CD4-positive, alpha-beta T cell (primary cell): ENCODE measurements at regions not wholly inside any gene's neighbourhood (a gene's known extent, or its start where the extent isn't known, plus 50 kb on each side); places are given as distances from the start of the nearest gene placed in this dataset.
"Not testable (repeated sequence)": the region's sequence is repeated elsewhere in the genome, so short reads cannot be mapped to it uniquely, and the experiment has no call there.

Experiments used
- ATAC-seq: fragments of 200-7000 bp; cut with Tn5 transposase; one replicate; pipeline ENCODE4 v1.10.0; 2022; ENCODE audit warnings: mild to moderate bottlenecking; ENCODE audit not compliant: poor library complexity
- CTCF ChIA-PET: fragments of 350-600 bp; sonication (Branson Sonifier 250); formaldehyde crosslinking; loops from one replicate; lab custom pipeline; 2021; ENCODE audit warnings: antibody characterized with exemption, inconsistent platforms; lab: Charles Lee
- POLR2A ChIA-PET: fragments of 350-600 bp; sonication (Branson Sonifier 250); formaldehyde crosslinking; loops from one replicate; lab custom pipeline; 2021; ENCODE audit warnings: antibody characterized with exemption, inconsistent platforms; lab: Charles Lee
- DNase-seq, 14 experiments: peaks; one replicate each; pipeline ENCODE4 v3.0.0-alpha.2; 2013 to 2020; ENCODE audit warnings: mixed read lengths in 2 of 14
- H3K27ac ChIP-seq, 2 donors: one replicate each; pipeline versions ENCODE4 v1.5.1 to v1.7.0; 2013; ENCODE audit warnings: low read length in 2 of 2, low read depth in 1 of 2, mild to moderate bottlenecking in 1 of 2
- H3K27me3 ChIP-seq, 2 experiments: 1 replicate in 1 of 2; 2 replicates in 1 of 2; pipeline versions ENCODE4 v1.6.1 to v1.7.0; 2013; ENCODE audit warnings: low read length in 2 of 2, control low read depth in 1 of 2, mild to moderate bottlenecking in 1 of 2, moderate library complexity in 1 of 2; ENCODE audit not compliant: insufficient read depth in 2 of 2, control insufficient read depth in 1 of 2
- H3K36me3 ChIP-seq: one replicate; pipeline ENCODE4 v1.6.1; 2013; ENCODE audit warnings: low read length, control low read depth; ENCODE audit not compliant: insufficient read depth
- H3K4me1 ChIP-seq: one replicate; pipeline ENCODE4 v1.6.1; 2013; ENCODE audit warnings: low read length, control low read depth; ENCODE audit not compliant: insufficient read depth
- H3K4me3 ChIP-seq: one replicate; pipeline ENCODE4 v1.5.1; 2013; ENCODE audit warnings: mild to moderate bottlenecking, low read length, moderate library complexity
- H3K9me3 ChIP-seq, 2 experiments: 1 replicate in 1 of 2; 2 replicates in 1 of 2; pipeline versions ENCODE4 v1.6.1 to v1.7.0; 2013; ENCODE audit warnings: low read length in 2 of 2, mild to moderate bottlenecking in 2 of 2, control low read depth in 1 of 2, moderate library complexity in 1 of 2; ENCODE audit not compliant: control insufficient read depth in 1 of 2, insufficient read depth in 1 of 2
- H3K27ac Mint-ChIP-seq: one replicate; pipeline ENCODE4 v1.8.0; 2020; ENCODE audit warnings: mixed read lengths
- H3K27me3 Mint-ChIP-seq: one replicate; pipeline ENCODE4 v1.8.0; 2021; ENCODE audit warnings: mixed read lengths
- H3K36me3 Mint-ChIP-seq: one replicate; pipeline ENCODE4 v1.8.0; 2021; ENCODE audit warnings: low read depth, mixed read lengths
- H3K4me1 Mint-ChIP-seq: one replicate; pipeline ENCODE4 v1.8.0; 2021; ENCODE audit warnings: low read depth, mixed read lengths
- H3K4me3 Mint-ChIP-seq: one replicate; pipeline ENCODE4 v1.8.0; 2020; ENCODE audit warnings: mild to moderate bottlenecking, mixed read lengths
- H3K9me3 Mint-ChIP-seq: one replicate; pipeline ENCODE4 v1.8.0; 2020; ENCODE audit warnings: mixed read lengths
- intact Hi-C, 2 experiments: fragments of 100-400 bp; cut with DNase I in 1 of 2; cut with micrococcal nuclease in 1 of 2; formaldehyde crosslinking; loops; one replicate each; pipeline versions ENCODE4 v1.15.1 to v1.9.0; 2023 to 2025; cut with DNase I, micrococcal nuclease
- TF ChIP-seq, protein P1 (sequence below): fragments of 200-600 bp; IDR thresholded peaks from one replicate; pipeline ENCODE4 v1.8.0; 2022; ENCODE audit warnings: antibody characterized with exemption, mild to moderate bottlenecking

DNA sequence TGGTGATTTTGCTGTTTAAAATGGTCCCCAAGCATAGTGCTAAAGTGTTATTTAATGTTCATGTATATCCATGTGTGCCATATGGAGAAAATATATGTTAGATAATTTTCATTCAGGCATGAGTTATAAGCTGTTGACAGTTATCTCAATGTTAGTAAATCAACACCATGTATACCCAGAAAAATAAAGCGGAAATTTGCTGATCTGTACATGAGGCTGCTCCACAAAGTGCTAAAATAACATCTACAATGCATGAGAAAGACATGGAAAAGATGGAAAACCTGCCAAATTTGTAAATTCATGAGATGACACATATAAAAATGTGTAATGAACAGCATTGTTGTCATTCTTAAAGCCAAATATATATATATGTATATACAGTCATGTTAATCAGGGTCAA, 1199.2 kb downstream of the FSCB start:
- Mint-ChIP-seq H3K36me3 (no peaks in the 10 kb centered on the region), H3K27me3 (no peaks in the 10 kb centered on the region), H3K4me3 (no peak overlapping the region), H3K4me1 (no peaks in the 10 kb centered on the region), H3K27ac (no peak overlapping the region), H3K9me3 (peaks cover 7% of the 10 kb centered on the region)
- ATAC-seq (no peak), DNase-seq (no peak)
- H3K36me3 ChIP-seq = no peaks in the 10 kb centered on the region
- no peaks in the 10 kb centered on the region for H3K4me1 ChIP-seq
- no peak overlapping the region for H3K4me3 ChIP-seq
- intact Hi-C loops = no loop called here
- TF ChIP-seq, protein P1, sequence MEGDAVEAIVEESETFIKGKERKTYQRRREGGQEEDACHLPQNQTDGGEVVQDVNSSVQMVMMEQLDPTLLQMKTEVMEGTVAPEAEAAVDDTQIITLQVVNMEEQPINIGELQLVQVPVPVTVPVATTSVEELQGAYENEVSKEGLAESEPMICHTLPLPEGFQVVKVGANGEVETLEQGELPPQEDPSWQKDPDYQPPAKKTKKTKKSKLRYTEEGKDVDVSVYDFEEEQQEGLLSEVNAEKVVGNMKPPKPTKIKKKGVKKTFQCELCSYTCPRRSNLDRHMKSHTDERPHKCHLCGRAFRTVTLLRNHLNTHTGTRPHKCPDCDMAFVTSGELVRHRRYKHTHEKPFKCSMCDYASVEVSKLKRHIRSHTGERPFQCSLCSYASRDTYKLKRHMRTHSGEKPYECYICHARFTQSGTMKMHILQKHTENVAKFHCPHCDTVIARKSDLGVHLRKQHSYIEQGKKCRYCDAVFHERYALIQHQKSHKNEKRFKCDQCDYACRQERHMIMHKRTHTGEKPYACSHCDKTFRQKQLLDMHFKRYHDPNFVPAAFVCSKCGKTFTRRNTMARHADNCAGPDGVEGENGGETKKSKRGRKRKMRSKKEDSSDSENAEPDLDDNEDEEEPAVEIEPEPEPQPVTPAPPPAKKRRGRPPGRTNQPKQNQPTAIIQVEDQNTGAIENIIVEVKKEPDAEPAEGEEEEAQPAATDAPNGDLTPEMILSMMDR = no peak
- H3K9me3 ChIP-seq = no peaks in the 10 kb centered on the region
- H3K27me3 ChIP-seq = no peaks in the 10 kb centered on the region
- POLR2A ChIA-PET = no interaction called here
- no peak overlapping the region for H3K27ac ChIP-seq
- CTCF ChIA-PET = no interaction called here

DNA sequence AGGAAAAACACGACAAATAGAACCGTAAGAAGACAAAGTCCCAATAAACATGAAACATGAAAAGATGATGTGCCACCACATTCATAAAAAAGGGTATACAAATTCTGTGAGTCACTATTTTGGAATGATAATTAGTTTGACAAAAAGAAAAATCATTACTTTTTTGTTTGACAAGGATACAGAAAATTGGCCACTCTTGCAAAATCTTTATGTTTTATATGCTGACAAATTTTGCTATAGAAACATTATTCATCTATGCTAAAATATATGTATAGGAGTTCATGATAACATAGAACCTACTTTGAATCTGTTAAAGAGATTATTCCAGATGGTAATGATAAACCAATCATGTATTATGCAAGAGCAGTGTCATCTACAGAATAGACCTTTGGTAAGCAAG, 1201.0 kb downstream of the FSCB start:
- H3K4me3 ChIP-seq = no peak overlapping the region
- TF ChIP-seq, protein P1 = no peak
- no peak overlapping the region for H3K27ac Mint-ChIP-seq
- H3K27me3 Mint-ChIP-seq = no peaks in the 10 kb centered on the region
- ChIA-PET POLR2A (no interaction called here), CTCF (no interaction called here)
- peaks cover under 1% of the 10 kb centered on the region for H3K9me3 Mint-ChIP-seq
- H3K36me3 Mint-ChIP-seq = no peaks in the 10 kb centered on the region
- H3K4me1 Mint-ChIP-seq = no peaks in the 10 kb centered on the region
- DNase-seq (no peak), ATAC-seq (no peak)
- no peak overlapping the region for H3K27ac ChIP-seq
- H3K27me3 ChIP-seq = no peaks in the 10 kb centered on the region
- no peak overlapping the region for H3K4me3 Mint-ChIP-seq
- intact Hi-C loops = no loop called here
- H3K4me1 ChIP-seq = no peaks in the 10 kb centered on the region
- H3K9me3 ChIP-seq = no peaks in the 10 kb centered on the region
- no peaks in the 10 kb centered on the region for H3K36me3 ChIP-seq

DNA sequence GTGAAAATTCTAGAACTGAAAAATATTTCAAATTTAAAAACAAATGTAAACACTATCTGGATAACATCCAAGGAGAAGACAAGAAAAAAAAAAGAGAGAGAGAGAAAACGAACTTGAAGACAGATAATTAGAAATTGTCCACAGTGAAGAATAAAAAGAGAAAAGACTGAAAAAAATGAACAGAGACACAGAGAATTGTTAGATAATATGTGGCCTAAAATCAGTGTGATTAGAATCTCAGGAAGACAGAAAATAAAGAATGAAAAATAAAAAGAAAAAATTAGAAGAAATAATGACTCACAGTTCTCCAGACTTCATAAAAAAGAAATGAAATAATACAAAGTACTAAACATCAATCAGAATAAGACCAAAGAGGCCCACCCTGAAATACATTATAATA, 1209.3 kb downstream of the FSCB start:
- H3K4me1 ChIP-seq = no peaks in the 10 kb centered on the region
- no peak for ATAC-seq

DNA sequence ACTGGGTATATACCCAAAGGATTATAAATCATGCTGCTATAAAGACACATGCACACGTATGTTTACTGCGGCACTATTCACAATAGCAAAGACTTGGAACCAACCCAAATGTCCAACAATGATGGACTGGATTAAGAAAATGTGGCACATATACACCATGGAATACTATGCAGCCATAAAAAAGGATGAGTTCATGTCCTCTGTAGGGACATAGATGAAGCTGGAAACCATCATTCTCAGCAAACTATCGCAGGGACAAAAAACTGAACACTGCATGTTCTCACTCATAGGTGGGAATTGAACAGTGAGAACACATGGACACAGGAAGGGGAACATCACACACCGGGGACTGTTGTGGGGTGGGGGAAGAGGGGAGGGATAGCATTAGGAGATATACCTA, 1211.0 kb downstream of the FSCB start:
- H3K27ac Mint-ChIP-seq, H3K4me1 ChIP-seq, H3K27ac ChIP-seq, intact Hi-C loops, H3K4me1 Mint-ChIP-seq, H3K4me3 ChIP-seq, DNase-seq, ATAC-seq, H3K4me3 Mint-ChIP-seq, H3K27me3 ChIP-seq, H3K36me3 ChIP-seq, H3K27me3 Mint-ChIP-seq, H3K9me3 ChIP-seq, POLR2A ChIA-PET, H3K36me3 Mint-ChIP-seq, CTCF ChIA-PET: not testable (repeated sequence)
- peaks cover 13% of the 10 kb centered on the region for H3K9me3 Mint-ChIP-seq

More for the DNA sequence above, 1209.3 kb downstream of the FSCB start:
- ChIA-PET CTCF (no interaction called here), POLR2A (no interaction called here)
- H3K36me3 ChIP-seq = no peaks in the 10 kb centered on the region
- no peaks in the 10 kb centered on the region for H3K27me3 ChIP-seq
- Mint-ChIP-seq H3K9me3 (peaks cover 9% of the 10 kb centered on the region), H3K36me3 (no peaks in the 10 kb centered on the region), H3K27me3 (no peaks in the 10 kb centered on the region), H3K4me3 (no peak overlapping the region), H3K27ac (no peak overlapping the region), H3K4me1 (no peaks in the 10 kb centered on the region)
- intact Hi-C loops = no loop called here
- no peaks in the 10 kb centered on the region for H3K9me3 ChIP-seq
- H3K4me3 ChIP-seq = no peak overlapping the region
- DNase-seq = no peak
- H3K27ac ChIP-seq = no peak overlapping the region
- TF ChIP-seq, protein P1 = no peak
